HG03457 (cell line): ENCODE measurements at regions not wholly inside any gene's neighbourhood (a gene's known extent, or its start where the extent isn't known, plus 50 kb on each side); places are given as distances from the start of the nearest gene placed in this dataset.
"Not testable (repeated sequence)": the region's sequence is repeated elsewhere in the genome, so short reads cannot be mapped to it uniquely, and the experiment has no call there.

Experiments
- ATAC-seq: cut with Tn5 transposase; IDR thresholded peaks from one replicate; pipeline ENCODE4 v1.9.1; 2021; ENCODE audit warnings: moderate number of reproducible peaks; ENCODE audit not compliant: unreplicated experiment

- ATAC-seq = no peak
Observed at GRCh38 chr3:26108846-26109489, 319.1 kb downstream of the OXSM start.

GRCh38 chr3:26114851-26115250 is 325.0 kb downstream of the OXSM start:
- ATAC-seq = no peak

- ATAC-seq = no peak
Observed at GRCh38 chr3:26118165-26118564, 328.3 kb downstream of the OXSM start.

DNA sequence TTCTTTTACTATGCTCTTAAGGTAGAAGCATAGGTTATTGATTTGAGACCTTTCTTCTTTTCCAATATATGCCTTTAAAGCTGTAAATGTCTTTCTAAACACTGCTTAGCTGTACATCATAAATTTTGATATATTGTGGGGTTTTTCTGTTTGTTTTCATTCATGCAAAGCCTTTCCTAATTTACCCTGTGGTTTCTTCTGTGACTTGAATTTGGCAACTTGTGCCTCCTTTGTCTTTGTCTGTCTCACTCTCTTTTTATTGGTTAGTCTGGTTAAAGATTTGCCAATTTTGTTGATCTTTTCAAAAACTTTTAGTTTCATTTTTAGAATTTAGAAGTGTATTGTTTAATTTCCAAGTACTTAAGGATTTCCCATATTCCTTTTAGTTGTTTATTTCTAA is 343.1 kb downstream of the OXSM start:
- no peak for ATAC-seq

- no peak for ATAC-seq
Observed at GRCh38 chr3:26141296-26141695, 351.4 kb downstream of the OXSM start.

GRCh38 chr3:26145769-26146168 is 355.9 kb downstream of the OXSM start:
- no peak for ATAC-seq

GRCh38 chr3:26157428-26157827 is 367.5 kb downstream of the OXSM start:
- ATAC-seq = not testable (repeated sequence)

DNA sequence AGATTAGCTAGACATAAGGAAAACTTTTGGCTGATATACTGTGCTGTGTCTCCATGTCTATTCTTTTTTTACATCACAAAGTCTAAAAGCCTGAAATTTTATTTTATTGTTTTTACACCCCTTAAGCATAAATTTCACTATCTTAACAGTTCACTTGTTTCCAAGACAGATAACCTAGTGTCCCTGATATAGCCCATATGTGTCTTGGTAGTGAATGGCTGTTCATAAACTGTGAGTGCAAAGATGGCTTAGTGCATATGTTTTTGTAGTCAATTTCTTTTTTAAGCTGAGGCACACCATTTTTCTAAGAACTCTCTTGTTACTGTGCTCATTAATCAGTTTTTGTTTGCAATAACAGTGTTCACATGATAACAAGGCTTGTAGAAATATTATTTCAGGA is 381.1 kb downstream of the OXSM start:
- ATAC-seq = no peak

GRCh38 chr3:26191556-26191955 is 401.7 kb downstream of the OXSM start:
- ATAC-seq = no peak

DNA sequence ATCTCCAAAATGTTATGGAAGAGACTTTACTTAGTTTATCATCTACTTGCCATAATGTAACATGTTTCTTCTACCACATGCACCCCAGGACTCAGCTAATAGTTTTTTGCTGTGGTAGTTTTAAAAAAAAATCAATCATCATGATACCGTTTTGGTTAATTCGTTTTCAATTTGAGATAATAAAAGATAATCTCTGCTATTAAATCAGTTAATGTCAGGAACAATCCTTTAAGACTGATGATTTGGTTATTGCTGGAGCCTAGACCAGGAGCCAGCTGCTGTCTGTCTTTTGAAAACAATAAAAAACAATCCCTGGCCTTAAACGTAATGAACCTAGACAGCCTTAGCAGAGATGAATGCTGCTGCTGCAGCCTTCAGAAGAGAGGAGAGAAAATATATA is 403.7 kb downstream of the OXSM start:
- no peak for ATAC-seq

DNA sequence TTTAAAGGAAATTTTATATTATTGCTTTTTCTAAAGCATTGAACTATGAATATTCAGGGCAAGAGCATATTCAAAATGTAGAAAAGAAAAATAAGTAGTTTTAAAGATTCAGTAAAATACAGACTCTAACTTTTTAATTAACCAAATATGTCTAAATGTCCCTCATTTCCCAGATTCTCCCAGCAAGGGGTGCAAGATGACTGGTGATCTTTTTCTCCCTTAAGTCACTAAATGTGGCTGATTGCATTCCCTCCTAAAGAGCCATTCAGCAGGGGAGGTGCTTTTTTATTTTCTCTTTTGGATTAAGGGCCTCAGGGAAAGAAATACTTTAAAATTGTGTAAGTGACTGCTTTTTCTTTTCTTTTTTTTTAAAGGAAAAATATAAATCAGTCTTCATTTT is 406.9 kb downstream of the OXSM start:
- ATAC-seq = no peak

GRCh38 chr3:26198609-26199008 is 408.7 kb downstream of the OXSM start:
- ATAC-seq = no peak

GRCh38 chr3:26202169-26202568 is 412.3 kb downstream of the OXSM start:
- no peak for ATAC-seq

DNA sequence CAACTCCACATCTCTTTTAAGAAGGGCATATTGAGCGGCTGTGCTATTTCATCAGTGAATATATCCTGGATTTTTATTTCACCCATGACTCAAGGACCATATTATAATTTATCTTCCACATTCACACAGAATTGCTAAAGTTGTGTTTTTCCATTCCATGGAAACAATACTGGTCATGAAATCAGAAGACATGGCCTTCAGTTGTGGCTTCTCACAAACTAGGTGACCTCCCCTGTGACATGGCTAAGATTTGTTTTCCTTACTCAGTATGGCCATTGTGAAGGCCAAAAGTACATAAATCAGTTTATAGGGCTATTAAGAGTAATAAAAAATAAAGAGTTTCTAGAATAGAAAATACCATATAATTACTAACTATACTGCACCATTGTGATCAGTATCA is 415.6 kb downstream of the OXSM start:
- no peak for ATAC-seq

GRCh38 chr3:26208201-26208600 is 414.4 kb upstream of the LRRC3B start:
- ATAC-seq = no peak

- ATAC-seq = no peak
Observed at GRCh38 chr3:26229801-26230200, 392.8 kb upstream of the LRRC3B start.

GRCh38 chr3:26233374-26233773 is 389.2 kb upstream of the LRRC3B start:
- no peak for ATAC-seq

- no peak for ATAC-seq
Observed at GRCh38 chr3:26236531-26236930, 386.0 kb upstream of the LRRC3B start.

- ATAC-seq = no peak
Observed at GRCh38 chr3:26237036-26237682, 385.4 kb upstream of the LRRC3B start.

DNA sequence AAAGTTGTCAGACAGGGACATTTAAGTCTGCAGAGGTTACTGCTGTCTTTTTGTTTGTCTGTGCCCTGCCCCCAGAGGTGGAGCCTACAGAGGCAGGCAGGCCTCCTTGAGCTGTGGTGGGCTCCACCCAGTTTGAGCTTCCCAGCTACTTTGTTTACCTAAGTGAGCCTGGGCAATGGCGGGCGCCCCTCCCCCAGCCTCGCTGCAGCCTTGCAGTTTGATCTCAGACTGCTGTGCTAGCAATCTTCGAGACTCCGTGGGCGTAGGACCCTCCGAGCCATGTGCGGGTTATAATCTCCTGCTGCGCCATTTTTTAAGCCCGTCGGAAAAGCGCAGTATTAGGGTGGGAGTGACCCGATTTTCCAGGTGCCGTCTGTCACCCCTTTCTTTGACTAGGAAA is 378.0 kb upstream of the LRRC3B start:
- not testable (repeated sequence) for ATAC-seq

GRCh38 chr3:26245236-26245635 is 377.3 kb upstream of the LRRC3B start:
- no peak for ATAC-seq

DNA sequence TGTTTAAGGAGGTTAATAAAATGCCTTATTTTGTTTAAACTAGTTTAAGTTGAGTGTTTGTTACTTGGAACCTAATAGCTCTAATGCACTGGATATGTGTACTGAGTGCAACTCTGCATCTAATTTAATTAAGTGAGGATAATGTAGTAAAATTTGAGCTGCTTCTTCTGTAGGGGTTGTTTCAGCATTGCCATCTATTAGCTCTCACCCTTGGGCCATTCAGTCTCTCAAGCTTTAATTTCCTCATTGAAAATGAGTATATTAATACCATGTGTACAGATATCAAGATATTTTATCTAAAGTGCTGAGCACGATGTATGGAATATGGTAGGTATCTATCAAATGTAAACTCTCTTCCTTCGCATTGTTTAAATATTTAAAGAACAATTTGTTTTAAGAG is 375.7 kb upstream of the LRRC3B start:
- ATAC-seq = no peak

DNA sequence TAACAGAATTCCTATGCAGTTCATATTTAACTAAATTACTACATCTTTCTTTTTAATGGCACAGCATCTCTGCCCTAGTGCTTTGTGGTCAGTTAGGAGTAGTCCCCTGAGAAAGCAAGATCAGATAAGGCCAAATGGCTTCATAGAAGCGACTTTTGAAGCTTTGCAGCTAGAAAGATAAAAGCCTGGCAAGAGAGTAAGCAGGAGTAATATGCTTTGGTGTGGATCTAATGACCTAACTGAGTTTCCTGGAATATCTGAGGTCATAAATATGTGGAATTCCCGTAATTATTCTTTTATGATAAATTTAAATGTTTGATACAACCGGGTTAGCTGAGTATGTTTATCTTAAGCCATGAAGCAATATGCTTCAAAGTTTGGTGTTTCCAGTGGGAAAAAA is 374.9 kb upstream of the LRRC3B start:
- ATAC-seq = no peak
